Caco-2 (cell line): ENCODE measurements at regions not wholly inside any gene's neighbourhood (a gene's known extent, or its start where the extent isn't known, plus 50 kb on each side); places are given as distances from the start of the nearest gene placed in this dataset.

ENCODE experiments used
- BruUV-seq: library from RNA; stranded (reverse); fragments of 400-500 nt; replicated peaks from 2 replicates; lab custom pipeline; 2021; lab: Mats Ljungman, UMichigan
- CTCF ChIA-PET: fragments of 300-600 bp; sonication (Branson Sonifier 250); formaldehyde crosslinking; loops from one replicate; lab custom pipeline; 2022; ENCODE audit warnings: antibody characterized with exemption; lab: Charles Lee
- POLR2A ChIA-PET: fragments of 300-600 bp; sonication (Branson Sonifier 250); formaldehyde crosslinking; loops from one replicate; lab custom pipeline; 2022; ENCODE audit warnings: antibody characterized with exemption; lab: Charles Lee
- DNase-seq, 2 experiments: peaks; one replicate each; pipeline versions ENCODE4 v3.0.0 to v3.0.0-alpha.2; 2020 to 2022
- H3K27me3 ChIP-seq: replicated peaks from 2 replicates; pipeline ENCODE4 v1.6.0; 2011; ENCODE audit warnings: low read length; ENCODE audit not compliant: control insufficient read depth, insufficient read depth
- H3K36me3 ChIP-seq: 2 replicates; pipeline ENCODE4 v1.5.1; 2011; ENCODE audit warnings: low read length; ENCODE audit not compliant: control insufficient read depth, insufficient read depth
- H3K4me1 ChIP-seq: fragments of 250-450 bp; sonication (Bioruptor Pico); 2 replicates; pipeline ENCODE4 v1.5.1; 2020; ENCODE audit warnings: mild to moderate bottlenecking
- H3K4me3 ChIP-seq: 2 replicates; pipeline ENCODE4 v1.5.1; 2011; ENCODE audit warnings: low read depth, mild to moderate bottlenecking, control low read depth, low read length
- H3K9me3 ChIP-seq: fragments of 250-450 bp; sonication (Bioruptor Pico); 2 replicates; pipeline ENCODE4 v1.5.1; 2020; ENCODE audit warnings: mild to moderate bottlenecking, moderate library complexity
- H3K27ac Mint-ChIP-seq: one replicate; pipeline ENCODE4 v1.8.0; 2022; ENCODE audit warnings: mixed read lengths; ENCODE audit not compliant: unreplicated experiment
- H3K27me3 Mint-ChIP-seq: one replicate; pipeline ENCODE4 v1.8.0; 2022; ENCODE audit warnings: mixed read lengths; ENCODE audit not compliant: insufficient read depth, unreplicated experiment
- H3K36me3 Mint-ChIP-seq: one replicate; pipeline ENCODE4 v1.8.0; 2022; ENCODE audit warnings: mild to moderate bottlenecking, mixed read lengths; ENCODE audit not compliant: insufficient read depth, unreplicated experiment
- H3K4me1 Mint-ChIP-seq: one replicate; pipeline ENCODE4 v1.8.0; 2022; ENCODE audit warnings: low read depth, mixed read lengths; ENCODE audit not compliant: unreplicated experiment
- H3K4me3 Mint-ChIP-seq: one replicate; pipeline ENCODE4 v1.8.0; 2022; ENCODE audit warnings: mild to moderate bottlenecking, moderate library complexity, mixed read lengths; ENCODE audit not compliant: unreplicated experiment
- H3K9me3 Mint-ChIP-seq: one replicate; pipeline ENCODE4 v1.8.0; 2022; ENCODE audit warnings: mixed read lengths; ENCODE audit not compliant: unreplicated experiment
- CTCF ChIP-seq, 2 experiments: fragments of 200-600 bp in 1 of 2; IDR thresholded peaks; 1 replicate in 1 of 2; 2 replicates in 1 of 2; pipeline versions ENCODE4 v1.5.1 to v1.8.0; 2011 to 2022; ENCODE audit warnings: antibody characterized with exemption in 1 of 2, control low read depth in 1 of 2, inconsistent platforms in 1 of 2, low read depth in 1 of 2, low read length in 1 of 2, mild to moderate bottlenecking in 1 of 2, moderate library complexity in 1 of 2; ENCODE audit not compliant: insufficient read depth in 1 of 2, severe bottlenecking in 1 of 2, unreplicated experiment in 1 of 2
- intact Hi-C: fragments of 100-400 bp; cut with micrococcal nuclease; formaldehyde crosslinking; loops from one replicate; pipeline ENCODE4 v1.10.0; 2022; ENCODE audit not compliant: unreplicated experiment

DNA sequence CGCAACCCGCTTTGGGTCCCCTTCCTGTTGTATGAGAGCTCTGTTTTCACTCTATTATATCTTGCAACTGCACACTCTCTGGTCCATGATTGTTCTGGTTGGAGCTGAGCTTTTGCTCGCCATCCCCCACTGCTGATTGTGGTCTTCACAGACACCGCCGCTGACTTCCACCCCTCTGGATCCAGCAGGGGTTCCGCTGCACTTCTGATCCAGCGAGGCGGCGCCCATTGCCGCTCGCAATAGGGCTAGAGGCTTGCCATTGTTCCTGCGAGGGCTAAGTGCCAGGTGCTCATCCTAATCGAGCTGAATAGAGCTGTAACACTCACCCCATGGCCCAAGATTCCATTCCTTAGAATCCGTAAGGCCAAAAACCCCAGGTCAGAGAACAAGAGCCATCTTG, 1905.8 kb upstream of the RAG2 start:
- Histone ChIP-seq H3K4me3 (no peak overlapping the region), H3K36me3 (no peaks in the 10 kb centered on the region), H3K9me3 (no peaks in the 10 kb centered on the region), H3K27me3 (no peaks in the 10 kb centered on the region), H3K4me1 (no peaks in the 10 kb centered on the region)
- POLR2A ChIA-PET, result no interaction called here
- BruUV-seq, result no TSS peak
- no peaks in the 10 kb centered on the region for H3K36me3 Mint-ChIP-seq
- H3K27ac Mint-ChIP-seq, result no peak overlapping the region
- no peak overlapping the region for H3K4me3 Mint-ChIP-seq
- no peaks in the 10 kb centered on the region for H3K9me3 Mint-ChIP-seq
- H3K27me3 Mint-ChIP-seq, result no peaks in the 10 kb centered on the region
- intact Hi-C loops, result no loop called here
- CTCF ChIA-PET, result no interaction called here
- no peaks in the 10 kb centered on the region for H3K4me1 Mint-ChIP-seq
- TF ChIP-seq CTCF (IDR thresholded peaks at IDR 0.05; ENCODE audit: insufficient read depth in 1 of 2, low read depth in 1 of 2, low read length in 1 of 2, severe bottlenecking in 1 of 2, unreplicated experiment in 1 of 2), result no peak
- DNase-seq, result no peak

DNA sequence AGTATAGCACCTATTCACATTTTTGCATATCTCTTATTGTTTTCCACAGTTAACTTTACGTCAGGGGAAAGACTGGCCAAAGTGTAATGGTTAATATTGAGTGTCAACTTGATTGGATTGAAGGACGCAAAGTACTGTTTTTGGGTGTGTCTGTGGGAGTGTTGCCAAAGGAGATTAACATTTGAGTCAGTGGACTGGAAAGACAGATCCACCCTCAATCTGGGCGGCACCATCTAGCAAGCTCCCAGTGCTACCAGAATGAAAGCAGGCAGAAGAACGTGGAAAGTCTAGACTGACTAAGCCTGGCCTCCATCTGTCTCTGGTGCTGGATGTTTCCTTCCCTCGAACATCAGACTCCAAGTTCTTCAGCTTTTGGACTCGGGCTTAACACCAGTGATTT, 1900.7 kb upstream of the RAG2 start:
- intact Hi-C loops, result no loop called here
- H3K9me3 Mint-ChIP-seq, result no peaks in the 10 kb centered on the region
- POLR2A ChIA-PET, result no interaction called here

GRCh38 chr11:38491986-38492385, 1894.0 kb upstream of the RAG2 start:
- Mint-ChIP-seq H3K36me3 (no peaks in the 10 kb centered on the region), H3K27ac (no peak overlapping the region), H3K27me3 (no peaks in the 10 kb centered on the region), H3K9me3 (peaks cover 8% of the 10 kb centered on the region), H3K4me1 (no peaks in the 10 kb centered on the region), H3K4me3 (no peak overlapping the region)
- POLR2A ChIA-PET, result no interaction called here
- no peaks in the 10 kb centered on the region for H3K4me1 ChIP-seq
- CTCF ChIA-PET, result no interaction called here
- no peaks in the 10 kb centered on the region for H3K9me3 ChIP-seq
- no peak overlapping the region for H3K4me3 ChIP-seq
- no peak for DNase-seq
- TF ChIP-seq CTCF (IDR thresholded peaks at IDR 0.05; ENCODE audit: insufficient read depth in 1 of 2, low read depth in 1 of 2, low read length in 1 of 2, severe bottlenecking in 1 of 2, unreplicated experiment in 1 of 2), result no peak
- no TSS peak for BruUV-seq
- H3K36me3 ChIP-seq, result no peaks in the 10 kb centered on the region
- no peaks in the 10 kb centered on the region for H3K27me3 ChIP-seq
- intact Hi-C loops, result no loop called here

More for the DNA sequence above, 1900.7 kb upstream of the RAG2 start:
- BruUV-seq, result no TSS peak
- H3K27me3 Mint-ChIP-seq, result no peaks in the 10 kb centered on the region
- TF ChIP-seq CTCF (IDR thresholded peaks at IDR 0.05; ENCODE audit: insufficient read depth in 1 of 2, low read depth in 1 of 2, low read length in 1 of 2, severe bottlenecking in 1 of 2, unreplicated experiment in 1 of 2), result no peak
- no peaks in the 10 kb centered on the region for H3K27me3 ChIP-seq
- H3K36me3 ChIP-seq, result no peaks in the 10 kb centered on the region
- H3K4me3 ChIP-seq, result no peak overlapping the region
- H3K4me3 Mint-ChIP-seq, result no peak overlapping the region
- no peaks in the 10 kb centered on the region for H3K36me3 Mint-ChIP-seq
- no peak overlapping the region for H3K27ac Mint-ChIP-seq
- no peak for DNase-seq
- no peaks in the 10 kb centered on the region for H3K4me1 ChIP-seq
- H3K9me3 ChIP-seq, result no peaks in the 10 kb centered on the region
- no peaks in the 10 kb centered on the region for H3K4me1 Mint-ChIP-seq
- CTCF ChIA-PET, result no interaction called here
